Retinal pigment epithelial cell (primary cell): ENCODE measurements at regions not wholly inside any gene's neighbourhood (a gene's known extent, or its start where the extent isn't known, plus 50 kb on each side); places are given as distances from the start of the nearest gene placed in this dataset.

Experiments
- DNase-seq: peaks from one replicate; pipeline ENCODE4 v3.0.0-alpha.2; 2010; ENCODE audit warnings: low read depth
- H3K4me3 ChIP-seq: 2 replicates; pipeline ENCODE4 v1.5.1; 2011; ENCODE audit warnings: mild to moderate bottlenecking, low read length, control low read depth, moderate library complexity
- CTCF ChIP-seq: conservative IDR thresholded peaks from 2 replicates; pipeline ENCODE4 v1.5.1; 2011; ENCODE audit warnings: low read depth, low read length, control low read depth, inconsistent platforms

- no peak for DNase-seq
- no peak overlapping the region for H3K4me3 ChIP-seq
- no peak for TF ChIP-seq CTCF
These were observed 205.2 kb upstream of the ZNF608 start for GRCh38 chr5:124951661-124952060.

- DNase-seq = no peak
- H3K4me3 ChIP-seq = no peak overlapping the region
- no peak for TF ChIP-seq CTCF
These were observed 205.6 kb upstream of the ZNF608 start for GRCh38 chr5:124952079-124952478.

GRCh38 chr5:124952566-124952965 lies 206.1 kb upstream of the ZNF608 start:
- H3K4me3 ChIP-seq = no peak overlapping the region
- no peak for DNase-seq
- no peak for TF ChIP-seq CTCF

- DNase-seq = no peak
- no peak overlapping the region for H3K4me3 ChIP-seq
- no peak for TF ChIP-seq CTCF
These were observed 208.3 kb upstream of the ZNF608 start for GRCh38 chr5:124954784-124955183.

- H3K4me3 ChIP-seq = no peak overlapping the region
- DNase-seq = no peak
- no peak for TF ChIP-seq CTCF
These were observed 210.1 kb upstream of the ZNF608 start for GRCh38 chr5:124956471-124957029.

- H3K4me3 ChIP-seq = no peak overlapping the region
- TF ChIP-seq CTCF = no peak
- no peak for DNase-seq
These were observed 210.6 kb upstream of the ZNF608 start for GRCh38 chr5:124957063-124957462.

GRCh38 chr5:124960266-124960665 lies 213.8 kb upstream of the ZNF608 start:
- TF ChIP-seq CTCF = no peak
- no peak for DNase-seq

More at GRCh38 chr5:124960266-124960665, 213.8 kb upstream of the ZNF608 start:
- no peak overlapping the region for H3K4me3 ChIP-seq
